ENCODE measurements at regions not wholly inside any gene's neighbourhood (a gene's known extent, or its start where the extent isn't known, plus 50 kb on each side); places are given as distances from the start of the nearest gene placed in this dataset.

DNA sequence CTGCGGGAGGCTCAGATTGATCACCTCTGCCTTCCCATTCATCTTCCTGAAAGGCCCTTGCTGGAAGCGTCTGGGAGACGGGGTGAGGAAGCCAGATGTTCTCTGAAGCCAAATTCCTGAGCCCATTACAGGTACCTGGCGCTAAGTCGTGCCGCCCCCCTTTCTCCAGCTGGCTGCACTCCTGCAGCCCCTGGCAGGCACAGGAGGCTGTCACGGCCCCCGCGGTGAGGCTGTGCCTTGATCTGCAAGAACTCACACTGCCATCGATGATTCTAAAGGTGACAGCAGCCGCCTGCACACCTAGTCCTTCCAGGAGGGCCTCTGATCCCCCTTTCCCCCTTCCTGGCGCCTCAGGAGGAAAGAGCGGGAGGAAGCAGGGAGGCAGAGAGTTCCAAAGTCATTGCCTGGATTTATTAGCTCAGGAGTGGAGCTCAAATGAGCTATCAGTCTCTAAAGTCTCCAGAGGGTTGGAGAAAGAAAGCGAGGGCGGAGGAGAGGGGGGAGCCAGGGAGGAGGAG, 106.9 kb downstream of the RFLNA start:
- TF ChIP-seq, protein P1, sequence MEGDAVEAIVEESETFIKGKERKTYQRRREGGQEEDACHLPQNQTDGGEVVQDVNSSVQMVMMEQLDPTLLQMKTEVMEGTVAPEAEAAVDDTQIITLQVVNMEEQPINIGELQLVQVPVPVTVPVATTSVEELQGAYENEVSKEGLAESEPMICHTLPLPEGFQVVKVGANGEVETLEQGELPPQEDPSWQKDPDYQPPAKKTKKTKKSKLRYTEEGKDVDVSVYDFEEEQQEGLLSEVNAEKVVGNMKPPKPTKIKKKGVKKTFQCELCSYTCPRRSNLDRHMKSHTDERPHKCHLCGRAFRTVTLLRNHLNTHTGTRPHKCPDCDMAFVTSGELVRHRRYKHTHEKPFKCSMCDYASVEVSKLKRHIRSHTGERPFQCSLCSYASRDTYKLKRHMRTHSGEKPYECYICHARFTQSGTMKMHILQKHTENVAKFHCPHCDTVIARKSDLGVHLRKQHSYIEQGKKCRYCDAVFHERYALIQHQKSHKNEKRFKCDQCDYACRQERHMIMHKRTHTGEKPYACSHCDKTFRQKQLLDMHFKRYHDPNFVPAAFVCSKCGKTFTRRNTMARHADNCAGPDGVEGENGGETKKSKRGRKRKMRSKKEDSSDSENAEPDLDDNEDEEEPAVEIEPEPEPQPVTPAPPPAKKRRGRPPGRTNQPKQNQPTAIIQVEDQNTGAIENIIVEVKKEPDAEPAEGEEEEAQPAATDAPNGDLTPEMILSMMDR (IDR thresholded peaks at IDR 0.05; ENCODE audit: low read depth, low read length, missing control alignments), result no peak
- DNase-seq (ENCODE audit: low read depth), result no peak
- H3K4me3 ChIP-seq (ENCODE audit: low read depth, low read length), result no peak overlapping the region
- in situ Hi-C loops (cut with HindIII; ENCODE audit: low sequenced_read_pairs), result no loop called here

- in situ Hi-C loops (cut with HindIII; ENCODE audit: low sequenced_read_pairs), result no loop called here
- TF ChIP-seq, protein P1 (IDR thresholded peaks at IDR 0.05; ENCODE audit: low read depth, low read length, missing control alignments), result no peak
- H3K4me3 ChIP-seq (ENCODE audit: low read depth, low read length), result no peak overlapping the region
- no peak for DNase-seq (ENCODE audit: low read depth)
Measured at GRCh38 chr12:124400124-124400523, 105.2 kb downstream of the RFLNA start.

- DNase-seq (ENCODE audit: low read depth), result no peak
- TF ChIP-seq, protein P1 (IDR thresholded peaks at IDR 0.05; ENCODE audit: low read depth, low read length, missing control alignments), result peak; percentile 72
- in situ Hi-C loops (cut with HindIII; ENCODE audit: low sequenced_read_pairs), result no loop called here
- H3K4me3 ChIP-seq (ENCODE audit: low read depth, low read length), result no peak overlapping the region
Measured at GRCh38 chr12:124399622-124400021, 104.7 kb downstream of the RFLNA start.

- in situ Hi-C loops (cut with HindIII; ENCODE audit: low sequenced_read_pairs), result no loop called here
- no peak for DNase-seq (ENCODE audit: low read depth)
- no peak overlapping the region for H3K4me3 ChIP-seq (ENCODE audit: low read depth, low read length)
- TF ChIP-seq, protein P1 (IDR thresholded peaks at IDR 0.05; ENCODE audit: low read depth, low read length, missing control alignments), result peak; percentile 27
Measured at GRCh38 chr12:124398578-124399227, 103.8 kb downstream of the RFLNA start.

DNA sequence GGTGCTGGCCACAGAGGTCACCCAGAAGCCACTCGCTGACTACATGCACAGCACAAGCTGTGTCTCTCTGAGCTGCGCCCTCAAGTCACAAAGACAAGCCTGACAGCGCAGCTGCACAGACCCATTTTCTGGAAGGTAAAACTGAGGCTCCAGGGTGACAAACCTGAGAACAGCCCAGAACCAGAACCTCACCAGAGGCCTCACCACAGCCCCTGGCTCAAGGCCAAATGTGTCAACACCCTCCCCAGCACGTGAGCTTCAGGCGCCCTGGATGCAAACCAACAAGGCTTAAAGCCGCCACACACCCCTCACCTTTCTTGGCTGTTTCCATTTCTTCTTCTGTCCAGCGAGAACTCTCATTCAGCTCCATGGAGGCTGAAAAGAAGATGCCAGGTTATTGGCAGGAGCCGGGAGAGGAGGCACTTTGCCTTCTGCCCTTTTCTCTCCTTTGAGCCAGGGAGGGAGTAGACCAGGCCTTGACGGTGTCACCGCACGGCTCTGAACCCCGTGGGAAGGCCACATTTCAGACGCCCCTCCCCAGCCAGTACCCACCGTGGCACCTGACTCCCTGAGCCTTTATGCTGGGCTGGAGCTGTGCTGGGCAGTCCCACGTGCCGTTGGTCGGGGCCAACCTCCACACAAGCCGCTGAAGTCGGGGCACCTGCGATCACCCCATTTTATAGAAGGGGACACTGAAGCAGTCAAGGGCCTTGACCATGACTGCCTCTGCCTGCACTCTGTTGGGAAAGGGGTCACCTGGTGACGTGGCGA, 103.1 kb downstream of the RFLNA start:
- in situ Hi-C loops (cut with HindIII; ENCODE audit: low sequenced_read_pairs), result no loop called here
- TF ChIP-seq, protein P1 (IDR thresholded peaks at IDR 0.05; ENCODE audit: low read depth, low read length, missing control alignments), result no peak
- H3K4me3 ChIP-seq (ENCODE audit: low read depth, low read length), result no peak overlapping the region
- no peak for DNase-seq (ENCODE audit: low read depth)

- H3K4me3 ChIP-seq (ENCODE audit: low read depth, low read length), result no peak overlapping the region
- TF ChIP-seq, protein P1 (IDR thresholded peaks at IDR 0.05; ENCODE audit: low read depth, low read length, missing control alignments), result no peak
- DNase-seq (ENCODE audit: low read depth), result no peak
- in situ Hi-C loops (cut with HindIII; ENCODE audit: low sequenced_read_pairs), result no loop called here
Measured at GRCh38 chr12:124397399-124397679, 102.4 kb downstream of the RFLNA start.
